ENCODE measurements at regions not wholly inside any gene's neighbourhood (a gene's known extent, or its start where the extent isn't known, plus 50 kb on each side); places are given as distances from the start of the nearest gene placed in this dataset.

GRCh38 chr5:159836691-159837090, 79.6 kb upstream of the ADRA1B start:
- in situ Hi-C loops (cut with HindIII; ENCODE audit: low sequenced_read_pairs) = no loop called here
- no peak overlapping the region for H3K4me3 ChIP-seq (ENCODE audit: low read depth, low read length)
- DNase-seq (ENCODE audit: low read depth, low spot score) = no peak
- TF ChIP-seq CTCF (IDR thresholded peaks at IDR 0.05; ENCODE audit: low read depth, low read length) = no peak

GRCh38 chr5:159837860-159838259, 78.4 kb upstream of the ADRA1B start:
- no peak for TF ChIP-seq CTCF (IDR thresholded peaks at IDR 0.05; ENCODE audit: low read depth, low read length)
- in situ Hi-C loops (cut with HindIII; ENCODE audit: low sequenced_read_pairs) = no loop called here
- DNase-seq (ENCODE audit: low read depth, low spot score) = no peak
- no peak overlapping the region for H3K4me3 ChIP-seq (ENCODE audit: low read depth, low read length)

GRCh38 chr5:159838551-159839222, 77.6 kb upstream of the ADRA1B start:
- peak; percentile 19 for DNase-seq (ENCODE audit: low read depth, low spot score)
- no peak overlapping the region for H3K4me3 ChIP-seq (ENCODE audit: low read depth, low read length)
- in situ Hi-C loops (cut with HindIII; ENCODE audit: low sequenced_read_pairs) = no loop called here
- no peak for TF ChIP-seq CTCF (IDR thresholded peaks at IDR 0.05; ENCODE audit: low read depth, low read length)

- DNase-seq (ENCODE audit: low read depth, low spot score) = no peak
- in situ Hi-C loops (cut with HindIII; ENCODE audit: low sequenced_read_pairs) = no loop called here
- TF ChIP-seq CTCF (IDR thresholded peaks at IDR 0.05; ENCODE audit: low read depth, low read length) = no peak
- H3K4me3 ChIP-seq (ENCODE audit: low read depth, low read length) = no peak overlapping the region
These were observed 71.8 kb upstream of the ADRA1B start for GRCh38 chr5:159844267-159845121.

- no peak for TF ChIP-seq CTCF (IDR thresholded peaks at IDR 0.05; ENCODE audit: low read depth, low read length)
- DNase-seq (ENCODE audit: low read depth, low spot score) = peak; percentile 90
- no peak overlapping the region for H3K4me3 ChIP-seq (ENCODE audit: low read depth, low read length)
- in situ Hi-C loops (cut with HindIII; ENCODE audit: low sequenced_read_pairs) = no loop called here
These were observed 66.7 kb upstream of the ADRA1B start for GRCh38 chr5:159849437-159850083.

GRCh38 chr5:159850160-159850559, 66.1 kb upstream of the ADRA1B start:
- TF ChIP-seq CTCF (IDR thresholded peaks at IDR 0.05; ENCODE audit: low read depth, low read length) = no peak
- no peak overlapping the region for H3K4me3 ChIP-seq (ENCODE audit: low read depth, low read length)
- in situ Hi-C loops (cut with HindIII; ENCODE audit: low sequenced_read_pairs) = no loop called here
- DNase-seq (ENCODE audit: low read depth, low spot score) = peak; percentile 82
